Fibroblast of the aortic adventitia (primary cell): ENCODE measurements at regions not wholly inside any gene's neighbourhood (a gene's known extent, or its start where the extent isn't known, plus 50 kb on each side); places are given as distances from the start of the nearest gene placed in this dataset.

Experiments used
- DNase-seq: peaks from one replicate; pipeline ENCODE4 v3.0.0-alpha.2; 2010; ENCODE audit warnings: low read depth
- H3K4me3 ChIP-seq: 2 replicates; pipeline ENCODE4 v1.5.1; 2011; ENCODE audit warnings: low read depth, mild to moderate bottlenecking, control low read depth, low read length, moderate library complexity
- TF ChIP-seq, protein P1 (sequence below): IDR thresholded peaks from 2 replicates; pipeline ENCODE4 v1.5.1; 2011; ENCODE audit warnings: mild to moderate bottlenecking, low read length, control low read depth, inconsistent platforms; ENCODE audit not compliant: insufficient read depth

DNA sequence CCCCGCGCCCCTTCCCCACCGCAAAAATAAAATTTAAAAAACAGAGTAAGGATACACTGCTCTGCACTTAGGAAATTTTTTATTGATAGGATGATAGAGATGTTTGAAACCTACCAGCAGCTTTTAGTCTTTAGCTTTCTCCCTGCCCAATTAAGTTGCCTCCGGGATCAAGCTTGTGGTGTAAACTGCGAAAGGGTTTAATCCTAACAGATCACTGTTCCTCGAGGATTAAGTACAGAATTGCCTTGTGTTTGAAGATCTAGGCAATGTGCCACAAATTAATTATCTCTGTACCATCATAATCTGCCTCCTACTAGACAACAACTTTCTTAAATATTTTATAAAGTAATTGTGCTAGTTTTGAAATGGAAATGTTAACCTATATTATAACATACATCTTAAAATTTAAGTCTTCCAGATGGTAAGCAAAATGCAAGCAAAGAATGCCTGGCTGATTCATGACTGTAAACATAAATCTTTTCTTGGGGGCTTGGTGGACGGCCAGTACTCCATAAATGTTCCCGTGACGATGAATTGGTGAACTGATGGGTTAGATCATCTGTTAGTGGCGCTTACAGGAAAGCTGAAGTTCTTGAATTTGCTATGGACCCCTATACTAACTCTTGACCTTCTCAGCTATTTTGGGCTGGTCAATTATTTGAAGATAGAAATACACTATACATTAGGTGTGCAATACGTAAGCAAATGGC lies 58.0 kb upstream of the ARHGAP18 start:
- H3K4me3 ChIP-seq, result peak overlapping the region; percentile 70
- TF ChIP-seq, protein P1, sequence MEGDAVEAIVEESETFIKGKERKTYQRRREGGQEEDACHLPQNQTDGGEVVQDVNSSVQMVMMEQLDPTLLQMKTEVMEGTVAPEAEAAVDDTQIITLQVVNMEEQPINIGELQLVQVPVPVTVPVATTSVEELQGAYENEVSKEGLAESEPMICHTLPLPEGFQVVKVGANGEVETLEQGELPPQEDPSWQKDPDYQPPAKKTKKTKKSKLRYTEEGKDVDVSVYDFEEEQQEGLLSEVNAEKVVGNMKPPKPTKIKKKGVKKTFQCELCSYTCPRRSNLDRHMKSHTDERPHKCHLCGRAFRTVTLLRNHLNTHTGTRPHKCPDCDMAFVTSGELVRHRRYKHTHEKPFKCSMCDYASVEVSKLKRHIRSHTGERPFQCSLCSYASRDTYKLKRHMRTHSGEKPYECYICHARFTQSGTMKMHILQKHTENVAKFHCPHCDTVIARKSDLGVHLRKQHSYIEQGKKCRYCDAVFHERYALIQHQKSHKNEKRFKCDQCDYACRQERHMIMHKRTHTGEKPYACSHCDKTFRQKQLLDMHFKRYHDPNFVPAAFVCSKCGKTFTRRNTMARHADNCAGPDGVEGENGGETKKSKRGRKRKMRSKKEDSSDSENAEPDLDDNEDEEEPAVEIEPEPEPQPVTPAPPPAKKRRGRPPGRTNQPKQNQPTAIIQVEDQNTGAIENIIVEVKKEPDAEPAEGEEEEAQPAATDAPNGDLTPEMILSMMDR, result no peak
- no peak for DNase-seq

DNA sequence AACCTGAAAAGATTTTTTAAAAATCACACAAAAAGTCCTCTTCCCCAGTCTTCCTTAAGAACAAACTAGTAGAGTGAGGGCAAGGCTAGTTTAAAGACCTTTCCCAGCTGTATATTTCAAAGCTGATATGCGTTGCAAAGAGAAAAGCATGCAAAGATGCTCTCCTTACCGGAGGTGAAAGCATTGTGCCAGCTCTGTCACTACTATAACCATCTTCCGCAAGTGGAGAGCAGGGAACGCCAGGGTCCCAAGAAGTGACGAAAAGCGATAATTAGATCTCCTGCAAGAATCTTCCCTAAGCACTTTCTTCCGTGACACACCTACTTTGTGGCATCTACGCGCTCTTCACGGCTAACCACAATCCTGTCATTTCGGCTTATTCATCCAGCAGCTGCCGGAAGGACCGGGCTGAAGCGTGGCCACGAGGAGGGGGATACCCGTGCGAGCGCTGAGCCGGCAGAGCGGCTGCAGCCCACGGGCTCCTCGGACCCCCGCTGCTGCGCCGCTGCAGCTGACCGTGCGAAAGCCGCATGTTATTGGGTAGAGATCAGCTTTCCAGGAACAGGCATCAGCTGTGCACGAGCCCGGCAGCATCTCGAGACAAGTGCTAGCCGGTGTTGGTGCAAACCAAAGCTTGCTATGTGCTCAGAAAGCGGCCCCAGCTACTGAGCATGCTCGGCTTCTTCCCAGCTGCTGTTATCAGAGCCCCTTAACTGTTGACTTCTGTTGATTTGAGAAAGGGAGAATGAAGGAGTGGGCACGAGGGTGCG lies 57.2 kb upstream of the ARHGAP18 start:
- DNase-seq, result peak; percentile 58
- TF ChIP-seq, protein P1, result no peak
- H3K4me3 ChIP-seq, result peak overlapping the region; percentile 70

DNA sequence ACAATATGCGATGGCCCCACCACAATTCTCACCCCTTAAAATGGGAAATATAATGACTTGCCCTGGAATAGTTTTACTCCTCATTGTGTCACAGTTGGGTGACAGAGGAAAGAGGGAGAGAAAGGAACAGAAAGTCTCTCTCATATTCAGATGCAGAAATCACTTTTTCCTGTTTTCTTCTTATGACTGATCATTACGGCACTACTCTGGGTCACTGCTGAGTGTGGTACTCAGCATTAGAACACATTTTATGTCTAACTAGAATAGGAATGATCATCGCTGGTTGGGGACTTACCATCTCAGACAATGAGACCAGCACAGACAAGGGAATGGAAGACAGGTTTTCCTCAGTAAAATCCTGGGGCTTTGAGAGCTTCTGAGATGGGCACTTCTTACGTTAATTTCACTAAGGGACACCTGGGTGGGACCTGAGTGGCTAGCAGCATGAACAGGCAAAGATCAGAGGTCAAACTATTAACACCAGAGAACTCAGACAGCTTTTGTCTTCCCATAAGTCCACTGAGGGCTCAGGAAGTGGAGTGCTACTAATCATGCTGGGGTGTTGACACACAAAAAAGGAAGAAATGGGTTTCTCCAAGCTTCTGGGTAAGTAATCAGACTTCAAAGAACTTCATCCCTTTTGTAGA lies 54.9 kb upstream of the ARHGAP18 start:
- TF ChIP-seq, protein P1, result no peak
- no peak for DNase-seq
- H3K4me3 ChIP-seq, result no peak overlapping the region

DNA sequence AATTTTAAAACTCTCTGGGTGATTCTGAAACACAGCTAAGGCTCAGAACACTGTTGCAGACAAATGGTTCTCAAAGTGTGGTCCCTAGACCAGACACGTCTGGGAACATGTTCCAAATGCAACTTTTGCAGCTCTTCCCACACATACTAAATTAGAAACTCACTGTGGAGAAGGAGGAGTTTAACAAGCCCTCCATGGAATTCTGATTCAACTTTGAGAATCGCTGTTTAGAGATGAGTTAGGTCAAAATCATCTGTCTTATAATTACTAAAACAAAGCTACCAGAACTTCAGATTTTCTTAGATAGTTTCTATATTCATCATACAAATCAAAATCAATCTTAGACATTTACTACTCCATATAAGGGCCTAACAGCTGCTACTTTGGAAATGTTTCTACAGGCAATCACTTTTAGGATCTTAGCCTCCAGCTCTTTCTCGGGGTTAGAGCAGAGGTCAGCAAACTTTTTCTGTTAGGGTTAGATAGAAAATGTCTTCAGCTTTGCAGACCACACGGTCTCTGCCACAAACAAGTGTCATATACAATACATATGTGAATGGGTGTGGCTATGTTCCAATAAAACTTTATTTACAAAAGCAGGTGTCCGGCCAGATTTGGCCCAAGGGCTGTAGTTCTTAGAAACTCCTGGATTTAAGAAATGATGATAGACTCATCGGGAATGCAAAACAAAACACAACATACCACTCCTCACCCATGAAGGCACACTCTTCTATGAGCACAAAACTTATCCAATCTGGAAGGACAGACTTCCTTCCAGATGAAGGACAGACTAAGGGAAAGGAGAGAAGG lies 50.0 kb upstream of the ARHGAP18 start:
- TF ChIP-seq, protein P1, result no peak
- no peak overlapping the region for H3K4me3 ChIP-seq
- DNase-seq, result no peak
